NCI-H524 (cell line): ENCODE measurements at regions not wholly inside any gene's neighbourhood (a gene's known extent, or its start where the extent isn't known, plus 50 kb on each side); places are given as distances from the start of the nearest gene placed in this dataset.

Experiments
- DNase-seq, 2 experiments: peaks; one replicate each; lab custom pipeline; 2025; lab: John Stamatoyannopoulos, UW

GRCh38 chr18:34978533-34978893, 62.7 kb upstream of the MAPRE2 start:
- DNase-seq, result no peak

- DNase-seq, result peak in 1 of 2 experiments; percentile 53
These were observed 62.1 kb upstream of the MAPRE2 start for GRCh38 chr18:34978953-34979608.

GRCh38 chr18:34981487-34981886, 59.7 kb upstream of the MAPRE2 start:
- no peak for DNase-seq

- no peak for DNase-seq
These were observed 55.2 kb upstream of the MAPRE2 start for GRCh38 chr18:34985963-34986362.

DNA sequence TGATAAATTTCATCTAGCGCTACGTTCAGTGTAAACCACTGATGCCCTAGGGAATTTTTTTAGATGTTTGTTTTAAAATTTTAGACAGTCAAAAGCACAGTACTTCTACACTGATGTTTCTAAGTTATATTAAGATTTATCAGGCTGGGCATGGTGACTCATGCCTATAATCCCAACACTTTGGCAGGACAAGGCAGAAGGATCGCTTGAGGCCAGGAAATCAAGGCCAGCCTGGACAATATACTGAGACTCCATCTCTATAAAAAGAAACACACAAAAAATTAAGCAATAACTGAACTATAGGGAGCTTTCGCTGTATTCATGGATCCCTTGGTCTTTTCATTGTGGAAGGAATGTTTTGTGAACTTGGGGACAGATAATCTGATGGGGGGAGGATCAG, 50.6 kb upstream of the MAPRE2 start:
- no peak for DNase-seq

DNA sequence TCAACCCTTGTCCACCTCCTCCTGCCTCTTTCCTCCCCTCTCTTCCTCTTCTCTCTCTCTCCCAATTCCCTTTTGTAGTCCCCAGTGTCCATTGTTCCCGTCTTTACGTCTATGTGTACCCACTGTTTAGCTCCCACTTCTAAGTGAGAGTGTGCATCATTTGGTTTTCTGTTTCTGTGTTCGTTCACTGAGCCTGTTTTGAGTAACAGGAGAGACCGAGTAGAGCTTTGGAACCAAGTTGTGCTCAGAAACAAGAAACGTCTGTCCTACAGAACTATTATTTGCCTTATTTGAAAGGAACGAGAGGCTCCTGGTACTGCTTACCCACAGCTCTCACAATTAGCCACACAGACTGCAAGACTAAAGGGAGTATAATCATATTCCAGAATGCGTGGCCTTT, 50.1 kb upstream of the MAPRE2 start:
- DNase-seq, result no peak
